Endodermal cell (in vitro differentiated cells): ENCODE measurements at regions not wholly inside any gene's neighbourhood (a gene's known extent, or its start where the extent isn't known, plus 50 kb on each side); places are given as distances from the start of the nearest gene placed in this dataset.

ENCODE experiments used
- DNase-seq: peaks from one replicate; pipeline ENCODE4 v3.0.0-alpha.2; 2017
- H3K27ac ChIP-seq: 2 replicates; pipeline ENCODE4 v1.5.1; 2013; ENCODE audit warnings: mild to moderate bottlenecking, low read depth, low read length, moderate library complexity
- H3K27me3 ChIP-seq: 2 replicates; pipeline ENCODE4 v1.6.1; 2013; ENCODE audit warnings: mild to moderate bottlenecking, low read length, moderate library complexity; ENCODE audit not compliant: insufficient read depth, control insufficient read depth, poor library complexity, severe bottlenecking
- H3K36me3 ChIP-seq: 2 replicates; pipeline ENCODE4 v1.7.0; 2013; ENCODE audit warnings: mild to moderate bottlenecking, low read length, moderate library complexity; ENCODE audit not compliant: control insufficient read depth, insufficient read depth
- H3K4me1 ChIP-seq: one replicate; pipeline ENCODE4 v1.7.0; 2013; ENCODE audit warnings: low read length; ENCODE audit not compliant: control insufficient read depth, insufficient read depth
- H3K4me3 ChIP-seq: 2 replicates; pipeline ENCODE4 v1.5.1; 2013; ENCODE audit warnings: mild to moderate bottlenecking, low read length, moderate library complexity
- H3K9ac ChIP-seq: 2 replicates; pipeline ENCODE4 v1.6.1; 2013; ENCODE audit warnings: mild to moderate bottlenecking, low read length, moderate library complexity; ENCODE audit not compliant: poor library complexity, severe bottlenecking; ENCODE audit errors: extremely low read depth
- H3K9me3 ChIP-seq: 2 replicates; pipeline ENCODE4 v1.6.1; 2013; ENCODE audit warnings: mild to moderate bottlenecking, low read length, moderate library complexity; ENCODE audit not compliant: control insufficient read depth
- H3K27ac Mint-ChIP-seq: 2 replicates; pipeline ENCODE4 v1.8.0; 2020; ENCODE audit warnings: mixed read lengths
- H3K27me3 Mint-ChIP-seq: 2 replicates; pipeline ENCODE4 v1.8.0; 2021; ENCODE audit warnings: mild to moderate bottlenecking, mixed read lengths; ENCODE audit not compliant: insufficient read depth
- H3K36me3 Mint-ChIP-seq: 2 replicates; pipeline ENCODE4 v1.8.0; 2020; ENCODE audit warnings: low read depth, mixed read lengths
- H3K4me1 Mint-ChIP-seq: 2 replicates; pipeline ENCODE4 v1.8.0; 2020; ENCODE audit warnings: mixed read lengths
- H3K4me3 Mint-ChIP-seq: 2 replicates; pipeline ENCODE4 v1.8.0; 2020; ENCODE audit warnings: mild to moderate bottlenecking, moderate library complexity, mixed read lengths
- H3K9me3 Mint-ChIP-seq: 2 replicates; pipeline ENCODE4 v1.8.0; 2020; ENCODE audit warnings: mild to moderate bottlenecking, mixed read lengths
- CTCF ChIP-seq: fragments of 200-600 bp; sonication (generic); conservative IDR thresholded peaks from 2 replicates; pipeline ENCODE4 v1.5.0; 2021; ENCODE audit warnings: antibody characterized with exemption, mild to moderate bottlenecking
- WGBS, 2 experiments: methylation state at CpG; one replicate each; pipeline versions ENCODE4 v1.1.5 to v1.1.7; 2013; ENCODE audit warnings: missing lambda C conversion rate in 2 of 2, mixed read lengths in 1 of 2; ENCODE audit not compliant: insufficient coverage in 1 of 2, insufficient read length in 1 of 2; 5-methylcytosine and 5-hydroxymethylcytosine counted together

GRCh38 chr6:113092795-113093194 lies 745.7 kb downstream of the RFPL4B start:
- Mint-ChIP-seq H3K4me3 (no peak overlapping the region), H3K36me3 (no peaks in the 10 kb centered on the region), H3K27ac (no peak overlapping the region), H3K9me3 (peaks cover 3% of the 10 kb centered on the region), H3K27me3 (no peaks in the 10 kb centered on the region), H3K4me1 (no peaks in the 10 kb centered on the region)
- H3K27ac ChIP-seq = no peak overlapping the region
- no peak for DNase-seq
- H3K4me1 ChIP-seq = no peaks in the 10 kb centered on the region
- no peaks in the 10 kb centered on the region for H3K9me3 ChIP-seq
- no peak for TF ChIP-seq CTCF
- WGBS, 2 experiments = 95% methylated on average over 3 of the region's 3 CpGs; no CpG with 5 or more reads in 1 of the 2 experiments
- H3K27me3 ChIP-seq = no peaks in the 10 kb centered on the region
- H3K9ac ChIP-seq = no peak overlapping the region
- no peaks in the 10 kb centered on the region for H3K36me3 ChIP-seq
- no peak overlapping the region for H3K4me3 ChIP-seq

- TF ChIP-seq CTCF = no peak
- DNase-seq = no peak
- no peaks in the 10 kb centered on the region for H3K9me3 ChIP-seq
- no peaks in the 10 kb centered on the region for H3K4me1 ChIP-seq
- no peaks in the 10 kb centered on the region for H3K36me3 ChIP-seq
- Mint-ChIP-seq H3K4me1 (no peaks in the 10 kb centered on the region), H3K27me3 (no peaks in the 10 kb centered on the region), H3K4me3 (no peak overlapping the region), H3K9me3 (no peaks in the 10 kb centered on the region), H3K27ac (no peak overlapping the region), H3K36me3 (no peaks in the 10 kb centered on the region)
- no peak overlapping the region for H3K27ac ChIP-seq
- no peak overlapping the region for H3K4me3 ChIP-seq
- WGBS, 2 experiments = 79 to 88% methylated on average over 2 to 3 of the region's 3 CpGs
- no peak overlapping the region for H3K9ac ChIP-seq
- H3K27me3 ChIP-seq = no peaks in the 10 kb centered on the region
Measured at GRCh38 chr6:113094779-113095178, 747.6 kb downstream of the RFPL4B start.

- no peak for TF ChIP-seq CTCF
- no peak overlapping the region for H3K27ac Mint-ChIP-seq
- no peaks in the 10 kb centered on the region for H3K4me1 Mint-ChIP-seq
- no peaks in the 10 kb centered on the region for H3K9me3 Mint-ChIP-seq
- H3K4me3 Mint-ChIP-seq = no peak overlapping the region
- 88 to 100% methylated on average over 1 to 2 of the region's 2 CpGs for WGBS, 2 experiments
- Histone ChIP-seq H3K4me3 (no peak overlapping the region), H3K9me3 (no peaks in the 10 kb centered on the region), H3K4me1 (no peaks in the 10 kb centered on the region), H3K27me3 (no peaks in the 10 kb centered on the region), H3K36me3 (no peaks in the 10 kb centered on the region), H3K27ac (no peak overlapping the region), H3K9ac (no peak overlapping the region)
- no peaks in the 10 kb centered on the region for H3K36me3 Mint-ChIP-seq
- no peaks in the 10 kb centered on the region for H3K27me3 Mint-ChIP-seq
- no peak for DNase-seq
Measured at GRCh38 chr6:113095841-113096240, 748.7 kb downstream of the RFPL4B start.
